ENCODE measurements at regions not wholly inside any gene's neighbourhood (a gene's known extent, or its start where the extent isn't known, plus 50 kb on each side); places are given as distances from the start of the nearest gene placed in this dataset.

- no peaks in the 10 kb centered on the region for H4K20me1 ChIP-seq (replicated peaks; ENCODE audit: control insufficient read depth, insufficient read depth, low read length)
- in situ Hi-C loops (cut with MboI), result no loop called here
- no peak for ATAC-seq
- 0% methylated on average over 18 of the region's 18 CpGs for WGBS (ENCODE audit: insufficient coverage, low coverage, missing lambda C conversion rate)
- peaks cover 0 to 7% of the 10 kb centered on the region in 2 experiments; a peak in 1 of 5 replicates for H3K4me1 ChIP-seq (replicated peaks in 1 of 2; ENCODE audit: control insufficient read depth in 2 of 2, insufficient read depth in 2 of 2, low read length in 2 of 2)
- no peak overlapping the region for H3K27ac ChIP-seq (ENCODE audit: extremely low read depth, low read depth, low read length)
- no peaks in the 10 kb centered on the region for H3K36me3 ChIP-seq (ENCODE audit: control insufficient read depth, insufficient read depth, low read length)
- ChIA-PET CTCF (ENCODE audit: low intra/inter-chr PET ratio) (no interaction called here), POLR2A (no interaction called here)
- peaks cover 18 to 56% of the 10 kb centered on the region in 2 experiments for H3K27me3 ChIP-seq (ENCODE audit: control insufficient read depth in 2 of 2, insufficient read depth in 2 of 2, low read length in 2 of 2)
- H3K4me2 ChIP-seq (ENCODE audit: insufficient read depth, low read length), result no peak overlapping the region
- BruUV-seq (replicated peaks), result no TSS peak
- H2AFZ ChIP-seq (ENCODE audit: low read depth, low read length), result no peak overlapping the region
- FAIRE-seq, result no peak
- no peaks in the 10 kb centered on the region for H3K9me3 ChIP-seq (replicated peaks; ENCODE audit: control insufficient read depth, insufficient read depth, low read depth, low read length)
- no peaks in the 10 kb centered on the region for H3K9me1 ChIP-seq (ENCODE audit: control insufficient read depth, insufficient read depth, low read length)
- TF ChIP-seq ATF1 (CRISPR knock-in tag; IDR thresholded peaks at IDR 0.05) (no peak), ATF1 (tag; IDR thresholded peaks at IDR 0.05) (no peak), YY1 (IDR thresholded peaks at IDR 0.05; ENCODE audit: borderline replicate concordance in 1 of 3, control insufficient read depth in 1 of 3, extremely low read depth in 1 of 3, insufficient read depth in 3 of 3, insufficient read length in 1 of 3, insufficient replicate concordance in 2 of 3, low read depth in 1 of 3, low read length in 2 of 3) (no peak), MTF1 (CRISPR knock-in tag; IDR thresholded peaks at IDR 0.05; ENCODE audit: borderline replicate concordance) (no peak), ZNF431 (CRISPR knock-in tag; IDR thresholded peaks at IDR 0.05) (no peak), LEF1 (IDR thresholded peaks at IDR 0.05) (no peak), BCOR (IDR thresholded peaks at IDR 0.05) (no peak), U2AF2 (optimal IDR thresholded peaks at IDR 0.05; ENCODE audit: low read depth, low read length) (no peak), JUND (IDR thresholded peaks at IDR 0.05; ENCODE audit: borderline replicate concordance, low read depth, low read length) (no peak), JUND (tag; IDR thresholded peaks at IDR 0.05; ENCODE audit: borderline replicate concordance, low read depth, low read length) (no peak), ZNF551 (CRISPR knock-in tag; IDR thresholded peaks at IDR 0.05) (no peak), POLR2AphosphoS5 (IDR thresholded peaks at IDR 0.05; ENCODE audit: control insufficient read depth, insufficient read depth, low read depth, low read length) (no peak), CAMTA2 (CRISPR knock-in tag; conservative IDR thresholded peaks at IDR 0.05) (no peak), SAFB (IDR thresholded peaks at IDR 0.05; ENCODE audit: borderline replicate concordance, low read depth, low read length) (no peak), ZNF174 (CRISPR knock-in tag; IDR thresholded peaks at IDR 0.05) (no peak), ZNF584 (CRISPR knock-in tag; IDR thresholded peaks at IDR 0.05; ENCODE audit: low read depth) (no peak), SMC3 (conservative IDR thresholded peaks at IDR 0.05; ENCODE audit: insufficient read depth, low read depth, low read length) (no peak)
- TF ChIP-seq, protein P1, sequence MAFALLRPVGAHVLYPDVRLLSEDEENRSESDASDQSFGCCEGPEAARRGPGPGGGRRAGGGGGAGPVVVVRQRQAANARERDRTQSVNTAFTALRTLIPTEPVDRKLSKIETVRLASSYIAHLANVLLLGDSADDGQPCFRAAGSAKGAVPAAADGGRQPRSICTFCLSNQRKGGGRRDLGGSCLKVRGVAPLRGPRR (CRISPR knock-in tag; IDR thresholded peaks at IDR 0.05), result no peak
- TF ChIP-seq, protein P2, sequence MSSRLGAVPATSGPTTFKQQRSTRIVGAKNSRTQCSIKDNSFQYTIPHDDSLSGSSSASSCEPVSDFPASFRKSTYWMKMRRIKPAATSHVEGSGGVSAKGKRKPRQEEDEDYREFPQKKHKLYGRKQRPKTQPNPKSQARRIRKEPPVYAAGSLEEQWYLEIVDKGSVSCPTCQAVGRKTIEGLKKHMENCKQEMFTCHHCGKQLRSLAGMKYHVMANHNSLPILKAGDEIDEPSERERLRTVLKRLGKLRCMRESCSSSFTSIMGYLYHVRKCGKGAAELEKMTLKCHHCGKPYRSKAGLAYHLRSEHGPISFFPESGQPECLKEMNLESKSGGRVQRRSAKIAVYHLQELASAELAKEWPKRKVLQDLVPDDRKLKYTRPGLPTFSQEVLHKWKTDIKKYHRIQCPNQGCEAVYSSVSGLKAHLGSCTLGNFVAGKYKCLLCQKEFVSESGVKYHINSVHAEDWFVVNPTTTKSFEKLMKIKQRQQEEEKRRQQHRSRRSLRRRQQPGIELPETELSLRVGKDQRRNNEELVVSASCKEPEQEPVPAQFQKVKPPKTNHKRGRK (tag; IDR thresholded peaks at IDR 0.05), result no peak
- no peak for DNase-seq (ENCODE audit: extremely low read depth in 1 of 4, low spot score in 3 of 4)
- no peaks in the 10 kb centered on the region for H3K79me2 ChIP-seq (ENCODE audit: control insufficient read depth, insufficient read depth, low read length)
- intact Hi-C loops (cut with micrococcal nuclease), result no loop called here
- H3K9ac ChIP-seq (ENCODE audit: insufficient read depth in 1 of 2, low read depth in 2 of 2, low read length in 2 of 2), result no peak overlapping the region
- H3K4me3 ChIP-seq, result no peak overlapping the region
Observed at GRCh38 chr9:134517069-134517680, 124.4 kb upstream of the COL5A1 start.
